ENCODE measurements at regions not wholly inside any gene's neighbourhood (a gene's known extent, or its start where the extent isn't known, plus 50 kb on each side); places are given as distances from the start of the nearest gene placed in this dataset.

GRCh38 chr11:86161837-86162236, 82.7 kb upstream of the EED start:
- TF ChIP-seq GABPA (IDR thresholded peaks at IDR 0.05 in 1 of 2, conservative IDR thresholded peaks at IDR 0.05 in 1 of 2) (no peak), FOXA2 (IDR thresholded peaks at IDR 0.05) (no peak), RXRA (IDR thresholded peaks at IDR 0.05) (no peak), MAX (IDR thresholded peaks at IDR 0.05) (no peak), SP1 (IDR thresholded peaks at IDR 0.05) (no peak)
- 72% methylated on average over 2 of the region's 2 CpGs for WGBS
- Histone ChIP-seq H3K4me1 (ENCODE audit: control insufficient read depth in 4 of 4, insufficient read depth in 4 of 4, low read length in 3 of 4) (peaks cover 0 to 10% (median 4%) of the 10 kb centered on the region in 4 donors), H3K9ac (ENCODE audit: low read depth in 1 of 2, low read length in 2 of 2) (no peak overlapping the region), H3K4me3 (ENCODE audit: low read depth in 1 of 3, low read length in 3 of 3) (no peak overlapping the region), H3K27ac (ENCODE audit: low read depth in 1 of 2, low read length in 2 of 2) (peak overlapping the region in 1 of 2 donors; percentile 17), H3K9me3 (ENCODE audit: control insufficient read depth in 4 of 4, low read length in 3 of 4) (no peaks in the 10 kb centered on the region), H3K36me3 (ENCODE audit: control insufficient read depth in 4 of 4, insufficient read depth in 3 of 4, low read depth in 1 of 4, low read length in 3 of 4) (no peaks in the 10 kb centered on the region), H3K27me3 (ENCODE audit: control insufficient read depth in 4 of 4, insufficient read depth in 4 of 4, low read length in 3 of 4) (no peaks in the 10 kb centered on the region)
- no peak for DNase-seq (ENCODE audit: low spot score)

DNA sequence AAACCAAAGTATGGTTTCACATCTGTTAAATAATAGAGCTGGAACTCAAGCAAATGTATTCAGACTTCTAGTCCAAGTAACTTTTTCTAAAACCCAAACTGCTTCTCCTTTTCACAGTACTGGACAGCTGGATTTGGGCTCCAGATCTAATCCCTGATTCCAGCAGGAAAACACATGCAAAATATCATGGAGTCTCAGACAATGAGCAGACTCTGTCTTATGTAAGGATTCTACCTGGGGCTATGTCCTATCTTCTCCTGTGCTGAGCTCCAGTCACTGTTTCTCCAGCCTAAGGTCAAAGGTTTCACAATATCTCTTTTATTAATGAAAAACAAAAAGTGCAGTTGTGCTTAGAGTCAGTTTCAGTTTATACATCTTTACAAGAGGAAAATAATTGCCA, 83.2 kb upstream of the EED start:
- Histone ChIP-seq H3K4me1 (ENCODE audit: control insufficient read depth in 4 of 4, insufficient read depth in 4 of 4, low read length in 3 of 4) (peaks cover 0 to 10% (median 4%) of the 10 kb centered on the region in 4 donors), H3K9ac (ENCODE audit: low read depth in 1 of 2, low read length in 2 of 2) (no peak overlapping the region), H3K27me3 (ENCODE audit: control insufficient read depth in 4 of 4, insufficient read depth in 4 of 4, low read length in 3 of 4) (no peaks in the 10 kb centered on the region), H3K27ac (ENCODE audit: low read depth in 1 of 2, low read length in 2 of 2) (peak overlapping the region in 1 of 2 donors; percentile 8), H3K4me3 (ENCODE audit: low read depth in 1 of 3, low read length in 3 of 3) (no peak overlapping the region), H3K9me3 (ENCODE audit: control insufficient read depth in 4 of 4, low read length in 3 of 4) (no peaks in the 10 kb centered on the region), H3K36me3 (ENCODE audit: control insufficient read depth in 4 of 4, insufficient read depth in 3 of 4, low read depth in 1 of 4, low read length in 3 of 4) (no peaks in the 10 kb centered on the region)
- DNase-seq (ENCODE audit: low spot score): no peak
- TF ChIP-seq HNF4A (conservative IDR thresholded peaks at IDR 0.05) (no peak), JUND (IDR thresholded peaks at IDR 0.05) (no peak), RXRA (IDR thresholded peaks at IDR 0.05) (no peak), HNF4G (IDR thresholded peaks at IDR 0.05) (no peak), RAD21 (IDR thresholded peaks at IDR 0.05) (no peak), FOXA2 (IDR thresholded peaks at IDR 0.05) (no peak), MAX (IDR thresholded peaks at IDR 0.05) (no peak), SP1 (IDR thresholded peaks at IDR 0.05) (no peak), REST (IDR thresholded peaks at IDR 0.05) (no peak), GABPA (IDR thresholded peaks at IDR 0.05 in 1 of 2, conservative IDR thresholded peaks at IDR 0.05 in 1 of 2) (no peak), NR2F2 (IDR thresholded peaks at IDR 0.05) (no peak), YY1 (IDR thresholded peaks at IDR 0.05) (no peak), EGR1 (IDR thresholded peaks at IDR 0.05; ENCODE audit: low read depth in 2 of 2) (no peak), TAF1 (conservative IDR thresholded peaks at IDR 0.05) (no peak), CTCF (IDR thresholded peaks at IDR 0.05; ENCODE audit: low read depth, low read length, missing input control) (no peak)
- TF ChIP-seq, protein P1, sequence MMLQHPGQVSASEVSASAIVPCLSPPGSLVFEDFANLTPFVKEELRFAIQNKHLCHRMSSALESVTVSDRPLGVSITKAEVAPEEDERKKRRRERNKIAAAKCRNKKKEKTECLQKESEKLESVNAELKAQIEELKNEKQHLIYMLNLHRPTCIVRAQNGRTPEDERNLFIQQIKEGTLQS (IDR thresholded peaks at IDR 0.05): no peak
- TF ChIP-seq, protein P2, sequence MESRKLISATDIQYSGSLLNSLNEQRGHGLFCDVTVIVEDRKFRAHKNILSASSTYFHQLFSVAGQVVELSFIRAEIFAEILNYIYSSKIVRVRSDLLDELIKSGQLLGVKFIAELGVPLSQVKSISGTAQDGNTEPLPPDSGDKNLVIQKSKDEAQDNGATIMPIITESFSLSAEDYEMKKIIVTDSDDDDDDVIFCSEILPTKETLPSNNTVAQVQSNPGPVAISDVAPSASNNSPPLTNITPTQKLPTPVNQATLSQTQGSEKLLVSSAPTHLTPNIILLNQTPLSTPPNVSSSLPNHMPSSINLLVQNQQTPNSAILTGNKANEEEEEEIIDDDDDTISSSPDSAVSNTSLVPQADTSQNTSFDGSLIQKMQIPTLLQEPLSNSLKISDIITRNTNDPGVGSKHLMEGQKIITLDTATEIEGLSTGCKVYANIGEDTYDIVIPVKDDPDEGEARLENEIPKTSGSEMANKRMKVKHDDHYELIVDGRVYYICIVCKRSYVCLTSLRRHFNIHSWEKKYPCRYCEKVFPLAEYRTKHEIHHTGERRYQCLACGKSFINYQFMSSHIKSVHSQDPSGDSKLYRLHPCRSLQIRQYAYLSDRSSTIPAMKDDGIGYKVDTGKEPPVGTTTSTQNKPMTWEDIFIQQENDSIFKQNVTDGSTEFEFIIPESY (IDR thresholded peaks at IDR 0.05): no peak
